ENCODE measurements at regions not wholly inside any gene's neighbourhood (a gene's known extent, or its start where the extent isn't known, plus 50 kb on each side); places are given as distances from the start of the nearest gene placed in this dataset.

DNA sequence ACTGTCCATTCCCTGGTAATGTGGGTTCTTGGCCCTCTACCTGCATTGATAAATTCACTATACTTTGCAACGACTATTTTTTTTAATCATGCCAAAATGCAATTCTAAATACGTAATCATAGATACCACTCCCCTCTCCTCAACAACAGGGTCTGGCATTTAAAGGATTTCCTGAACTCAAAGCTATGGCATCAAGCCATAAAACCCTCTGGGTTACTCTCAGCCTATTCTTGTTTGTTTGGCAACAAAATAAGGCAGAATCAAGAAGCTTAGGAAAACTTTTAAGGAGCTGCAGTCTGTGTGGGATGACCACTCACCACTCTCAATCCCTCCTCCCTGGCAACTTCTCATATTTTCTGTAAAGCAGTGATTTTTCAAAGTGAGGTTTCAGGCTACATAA, 669.9 kb upstream of the ID4 start:
- DNase-seq = no peak
- peaks cover 6% of the 10 kb centered on the region for H3K4me1 ChIP-seq (ENCODE audit: control insufficient read depth, insufficient read depth, low read length)
- no peaks in the 10 kb centered on the region for H3K9me3 ChIP-seq (ENCODE audit: control insufficient read depth, low read length)
- Mint-ChIP-seq H3K4me3 (no peak overlapping the region), H3K4me1 (peaks cover 4% of the 10 kb centered on the region), H3K36me3 (ENCODE audit: low read depth) (no peaks in the 10 kb centered on the region), H3K9me3 (no peaks in the 10 kb centered on the region), H3K27me3 (ENCODE audit: insufficient read depth) (peaks cover 3% of the 10 kb centered on the region), H3K27ac (no peak overlapping the region)
- no peaks in the 10 kb centered on the region for H3K36me3 ChIP-seq (ENCODE audit: control insufficient read depth, insufficient read depth, low read length)
- TF ChIP-seq, protein P1, sequence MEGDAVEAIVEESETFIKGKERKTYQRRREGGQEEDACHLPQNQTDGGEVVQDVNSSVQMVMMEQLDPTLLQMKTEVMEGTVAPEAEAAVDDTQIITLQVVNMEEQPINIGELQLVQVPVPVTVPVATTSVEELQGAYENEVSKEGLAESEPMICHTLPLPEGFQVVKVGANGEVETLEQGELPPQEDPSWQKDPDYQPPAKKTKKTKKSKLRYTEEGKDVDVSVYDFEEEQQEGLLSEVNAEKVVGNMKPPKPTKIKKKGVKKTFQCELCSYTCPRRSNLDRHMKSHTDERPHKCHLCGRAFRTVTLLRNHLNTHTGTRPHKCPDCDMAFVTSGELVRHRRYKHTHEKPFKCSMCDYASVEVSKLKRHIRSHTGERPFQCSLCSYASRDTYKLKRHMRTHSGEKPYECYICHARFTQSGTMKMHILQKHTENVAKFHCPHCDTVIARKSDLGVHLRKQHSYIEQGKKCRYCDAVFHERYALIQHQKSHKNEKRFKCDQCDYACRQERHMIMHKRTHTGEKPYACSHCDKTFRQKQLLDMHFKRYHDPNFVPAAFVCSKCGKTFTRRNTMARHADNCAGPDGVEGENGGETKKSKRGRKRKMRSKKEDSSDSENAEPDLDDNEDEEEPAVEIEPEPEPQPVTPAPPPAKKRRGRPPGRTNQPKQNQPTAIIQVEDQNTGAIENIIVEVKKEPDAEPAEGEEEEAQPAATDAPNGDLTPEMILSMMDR (conservative IDR thresholded peaks at IDR 0.05) = no peak
- no peaks in the 10 kb centered on the region for H3K27me3 ChIP-seq (ENCODE audit: control insufficient read depth, insufficient read depth, low read length, poor library complexity, severe bottlenecking)
- WGBS, 2 experiments (ENCODE audit: insufficient coverage in 1 of 2, insufficient read length in 1 of 2) = 43% methylated on average over 2 of the region's 2 CpGs; no CpG with 5 or more reads in 1 of the 2 experiments
- no peak overlapping the region for H3K9ac ChIP-seq (ENCODE audit: extremely low read depth, low read length, poor library complexity, severe bottlenecking)
- H3K4me3 ChIP-seq (ENCODE audit: low read length) = no peak overlapping the region
- no peak overlapping the region for H3K27ac ChIP-seq (ENCODE audit: low read depth, low read length)

DNA sequence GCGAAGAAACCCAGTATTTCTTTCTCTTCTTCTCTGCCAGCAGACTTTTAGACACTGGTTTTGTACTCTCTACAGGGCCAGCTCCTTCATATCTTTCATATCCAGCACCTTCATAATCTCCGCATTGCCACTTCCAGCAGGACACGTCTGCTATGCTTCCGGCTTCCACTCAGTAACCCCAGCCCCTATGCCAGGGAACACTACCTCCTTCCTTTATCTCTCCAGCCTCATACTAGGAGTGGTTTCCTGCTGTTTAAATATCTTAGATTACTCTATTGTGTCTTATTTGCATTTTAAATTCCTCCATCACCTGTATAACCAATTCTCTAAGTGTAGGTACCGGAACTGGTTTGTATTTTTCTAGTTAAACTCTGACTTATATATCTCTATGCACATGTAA, 667.8 kb upstream of the ID4 start:
- H3K27me3 ChIP-seq (ENCODE audit: control insufficient read depth, insufficient read depth, low read length, poor library complexity, severe bottlenecking) = no peaks in the 10 kb centered on the region
- Mint-ChIP-seq H3K27me3 (ENCODE audit: insufficient read depth) (peaks cover 3% of the 10 kb centered on the region), H3K9me3 (no peaks in the 10 kb centered on the region), H3K27ac (no peak overlapping the region), H3K4me1 (peaks cover 4% of the 10 kb centered on the region), H3K4me3 (no peak overlapping the region), H3K36me3 (ENCODE audit: low read depth) (no peaks in the 10 kb centered on the region)
- TF ChIP-seq, protein P1 (conservative IDR thresholded peaks at IDR 0.05) = no peak
- no peak overlapping the region for H3K27ac ChIP-seq (ENCODE audit: low read depth, low read length)
- no peaks in the 10 kb centered on the region for H3K9me3 ChIP-seq (ENCODE audit: control insufficient read depth, low read length)
- no peak for DNase-seq
- peaks cover 3% of the 10 kb centered on the region for H3K4me1 ChIP-seq (ENCODE audit: control insufficient read depth, insufficient read depth, low read length)
- WGBS, 2 experiments (ENCODE audit: insufficient coverage in 1 of 2, insufficient read length in 1 of 2) = 83 to 88% methylated on average over 1 to 5 of the region's 5 CpGs
- H3K4me3 ChIP-seq (ENCODE audit: low read length) = peak overlapping the region; percentile 39
- no peak overlapping the region for H3K9ac ChIP-seq (ENCODE audit: extremely low read depth, low read length, poor library complexity, severe bottlenecking)
- H3K36me3 ChIP-seq (ENCODE audit: control insufficient read depth, insufficient read depth, low read length) = no peaks in the 10 kb centered on the region

DNA sequence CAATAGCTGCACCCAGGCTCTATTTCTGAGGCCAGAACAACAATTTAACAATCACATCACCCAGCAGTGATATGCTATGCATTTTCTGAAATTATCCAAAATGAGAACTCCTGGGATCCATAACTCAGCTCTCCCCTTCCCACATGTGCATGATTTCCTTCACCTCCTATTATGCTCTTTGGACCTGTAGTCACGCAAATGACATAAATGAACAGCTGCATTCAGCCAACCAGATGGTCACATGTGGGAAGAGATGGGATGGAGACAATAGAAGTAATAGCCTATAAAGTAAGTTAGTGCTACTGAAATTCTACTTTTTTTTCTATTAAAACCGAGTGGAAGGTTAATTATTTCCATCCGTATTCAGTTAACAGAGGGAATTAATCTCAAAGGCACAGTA, 662.1 kb upstream of the ID4 start:
- Histone ChIP-seq H3K27me3 (ENCODE audit: control insufficient read depth, insufficient read depth, low read length, poor library complexity, severe bottlenecking) (no peaks in the 10 kb centered on the region), H3K36me3 (ENCODE audit: control insufficient read depth, insufficient read depth, low read length) (no peaks in the 10 kb centered on the region), H3K27ac (ENCODE audit: low read depth, low read length) (no peak overlapping the region), H3K4me1 (ENCODE audit: control insufficient read depth, insufficient read depth, low read length) (no peaks in the 10 kb centered on the region), H3K9me3 (ENCODE audit: control insufficient read depth, low read length) (peaks cover 11% of the 10 kb centered on the region), H3K4me3 (ENCODE audit: low read length) (no peak overlapping the region), H3K9ac (ENCODE audit: extremely low read depth, low read length, poor library complexity, severe bottlenecking) (no peak overlapping the region)
- TF ChIP-seq, protein P1 (conservative IDR thresholded peaks at IDR 0.05) = no peak
- DNase-seq = no peak
- H3K9me3 Mint-ChIP-seq = peaks cover 9% of the 10 kb centered on the region
- H3K27ac Mint-ChIP-seq = no peak overlapping the region
- H3K27me3 Mint-ChIP-seq (ENCODE audit: insufficient read depth) = peaks cover 3% of the 10 kb centered on the region
- WGBS, 2 experiments (ENCODE audit: insufficient coverage in 1 of 2, insufficient read length in 1 of 2) = 79 to 85% methylated on average over 2 to 3 of the region's 3 CpGs
- H3K36me3 Mint-ChIP-seq (ENCODE audit: low read depth) = no peaks in the 10 kb centered on the region
- H3K4me3 Mint-ChIP-seq = no peak overlapping the region
- H3K4me1 Mint-ChIP-seq = no peaks in the 10 kb centered on the region

Measured in endodermal cell (in vitro differentiated cells).